Epidermal melanocyte (primary cell): ENCODE measurements at regions not wholly inside any gene's neighbourhood (a gene's known extent, or its start where the extent isn't known, plus 50 kb on each side); places are given as distances from the start of the nearest gene placed in this dataset.
"Not testable (repeated sequence)": the region's sequence is repeated elsewhere in the genome, so short reads cannot be mapped to it uniquely, and the experiment has no call there.

Source experiments
- DNase-seq: peaks from one replicate; pipeline ENCODE4 v3.0.0; 2011; ENCODE audit warnings: low spot score; ENCODE audit not compliant: insufficient read length

GRCh38 chr14:48726080-48726642, 860.0 kb downstream of the RPS29 start:
- no peak for DNase-seq

GRCh38 chr14:48725051-48725734, 861.0 kb downstream of the RPS29 start:
- DNase-seq, result no peak

- DNase-seq, result no peak
These were observed 862.2 kb downstream of the RPS29 start for GRCh38 chr14:48723841-48724495.

GRCh38 chr14:48714366-48714765, 871.8 kb downstream of the RPS29 start:
- DNase-seq, result no peak

GRCh38 chr14:48710133-48710532, 876.0 kb downstream of the RPS29 start:
- DNase-seq, result no peak

- DNase-seq, result no peak
These were observed 876.8 kb downstream of the RPS29 start for GRCh38 chr14:48709277-48709785.

- no peak for DNase-seq
These were observed 881.5 kb downstream of the RPS29 start for GRCh38 chr14:48704639-48705038.

GRCh38 chr14:48703728-48704467, 882.3 kb downstream of the RPS29 start:
- no peak for DNase-seq

GRCh38 chr14:48697362-48697761, 888.8 kb downstream of the RPS29 start:
- not testable (repeated sequence) for DNase-seq

- no peak for DNase-seq
These were observed 892.4 kb downstream of the RPS29 start for GRCh38 chr14:48693793-48694192.

GRCh38 chr14:48690349-48690748, 895.8 kb downstream of the RPS29 start:
- DNase-seq, result no peak

- no peak for DNase-seq
These were observed 899.5 kb downstream of the RPS29 start for GRCh38 chr14:48686650-48687049.

- DNase-seq, result no peak
These were observed 913.7 kb downstream of the RPS29 start for GRCh38 chr14:48672506-48672905.

- no peak for DNase-seq
These were observed 915.2 kb downstream of the RPS29 start for GRCh38 chr14:48670939-48671338.

- no peak for DNase-seq
These were observed 920.9 kb downstream of the RPS29 start for GRCh38 chr14:48665077-48665784.

- no peak for DNase-seq
These were observed 942.9 kb downstream of the RPS29 start for GRCh38 chr14:48643241-48643640.

- no peak for DNase-seq
These were observed 953.5 kb upstream of the MDGA2 start for GRCh38 chr14:48628870-48629269.

GRCh38 chr14:48622980-48623379, 947.6 kb upstream of the MDGA2 start:
- no peak for DNase-seq

GRCh38 chr14:48618057-48618456, 942.7 kb upstream of the MDGA2 start:
- no peak for DNase-seq

GRCh38 chr14:48616931-48617330, 941.5 kb upstream of the MDGA2 start:
- DNase-seq, result no peak

GRCh38 chr14:48615618-48616017, 940.2 kb upstream of the MDGA2 start:
- DNase-seq, result no peak
